HEK293T (cell line): ENCODE measurements at regions not wholly inside any gene's neighbourhood (a gene's known extent, or its start where the extent isn't known, plus 50 kb on each side); places are given as distances from the start of the nearest gene placed in this dataset.

Experiments
- ARNT ChIP-seq: fragments of 450-650 bp; IDR thresholded peaks from 2 replicates; pipeline ENCODE4 v1.6.1; 2017; ENCODE audit warnings: mild to moderate bottlenecking
- FOXA1 ChIP-seq: fragments of 450-650 bp; IDR thresholded peaks from 2 replicates; pipeline ENCODE4 v1.6.1; 2016; ENCODE audit warnings: mild to moderate bottlenecking
- FOXK2 ChIP-seq: fragments of 450-650 bp; IDR thresholded peaks from 2 replicates; pipeline ENCODE4 v1.6.1; 2016; ENCODE audit warnings: mild to moderate bottlenecking
- FOXM1 ChIP-seq: fragments of 450-650 bp; IDR thresholded peaks from 2 replicates; pipeline ENCODE4 v1.6.1; 2017; ENCODE audit warnings: mild to moderate bottlenecking, borderline replicate concordance
- SP1 ChIP-seq: fragments of 450-650 bp; IDR thresholded peaks from 2 replicates; pipeline ENCODE4 v1.6.1; 2017
- SUZ12 ChIP-seq: fragments of 450-650 bp; IDR thresholded peaks from 2 replicates; pipeline ENCODE4 v1.6.1; 2016; ENCODE audit warnings: mild to moderate bottlenecking

- TF ChIP-seq FOXK2 (no peak), SP1 (no peak), SUZ12 (no peak), ARNT (no peak), FOXM1 (no peak), FOXA1 (no peak)
These were observed 551.3 kb upstream of the STEAP1 start for GRCh38 chr7:89602984-89603383.
